GM18498 (cell line): ENCODE measurements at regions not wholly inside any gene's neighbourhood (a gene's known extent, or its start where the extent isn't known, plus 50 kb on each side); places are given as distances from the start of the nearest gene placed in this dataset.

ENCODE experiments used
- ATAC-seq: cut with Tn5 transposase; IDR thresholded peaks from one replicate; pipeline ENCODE4 v1.9.1; 2021; ENCODE audit warnings: mild to moderate bottlenecking, moderate library complexity; ENCODE audit not compliant: unreplicated experiment

DNA sequence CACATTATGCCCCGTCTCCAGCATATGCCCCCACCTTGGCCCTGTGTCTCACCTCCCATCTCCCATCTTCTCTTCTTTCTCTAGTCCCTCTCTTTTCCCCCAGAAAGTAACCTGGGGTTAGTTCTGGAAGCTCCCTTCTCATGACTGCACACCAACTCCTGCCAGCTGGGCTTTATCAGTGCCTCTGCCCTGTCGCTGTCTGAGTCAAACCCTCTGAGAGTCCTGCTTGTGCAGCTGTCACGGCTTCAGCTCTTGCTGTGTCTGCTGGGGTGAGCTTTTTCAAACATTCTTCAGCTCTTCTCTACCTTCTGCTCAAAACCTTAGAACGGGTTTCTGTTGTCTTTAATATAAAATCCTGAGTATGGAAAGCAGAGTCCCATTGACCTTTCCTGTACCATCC, 304.5 kb upstream of the B3GAT1 start:
- no peak for ATAC-seq

DNA sequence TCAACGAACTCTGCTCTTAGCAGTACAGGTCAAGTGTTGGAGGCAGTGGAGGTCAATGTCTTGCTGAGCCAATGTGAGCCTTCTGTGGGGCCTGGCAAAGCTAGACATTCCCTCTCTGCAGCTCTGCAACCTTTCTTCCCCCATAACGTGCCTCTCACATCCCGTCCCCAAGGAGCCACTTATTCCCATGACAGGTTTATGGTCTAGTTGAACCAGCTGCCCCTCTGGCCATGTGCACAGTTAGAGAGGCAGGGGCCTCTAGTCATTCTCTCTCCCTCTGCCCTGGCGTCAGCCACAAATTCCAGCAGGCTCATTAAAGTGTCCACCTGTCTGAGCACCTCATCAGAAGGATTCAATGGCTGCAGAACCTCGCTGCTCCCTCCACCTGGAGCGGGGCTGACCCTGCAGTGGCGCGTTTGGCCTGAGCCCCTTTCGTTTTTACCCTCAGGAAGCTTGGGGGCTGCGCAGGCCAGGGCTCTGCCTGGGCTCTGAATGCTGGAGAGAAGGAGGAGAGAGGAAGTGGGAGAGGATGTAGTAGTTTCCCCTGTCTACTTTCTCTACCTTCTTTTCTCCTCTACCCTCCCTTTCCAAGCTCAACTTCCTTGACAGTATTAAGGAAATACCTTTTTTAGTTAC, 302.1 kb upstream of the B3GAT1 start:
- no peak for ATAC-seq

DNA sequence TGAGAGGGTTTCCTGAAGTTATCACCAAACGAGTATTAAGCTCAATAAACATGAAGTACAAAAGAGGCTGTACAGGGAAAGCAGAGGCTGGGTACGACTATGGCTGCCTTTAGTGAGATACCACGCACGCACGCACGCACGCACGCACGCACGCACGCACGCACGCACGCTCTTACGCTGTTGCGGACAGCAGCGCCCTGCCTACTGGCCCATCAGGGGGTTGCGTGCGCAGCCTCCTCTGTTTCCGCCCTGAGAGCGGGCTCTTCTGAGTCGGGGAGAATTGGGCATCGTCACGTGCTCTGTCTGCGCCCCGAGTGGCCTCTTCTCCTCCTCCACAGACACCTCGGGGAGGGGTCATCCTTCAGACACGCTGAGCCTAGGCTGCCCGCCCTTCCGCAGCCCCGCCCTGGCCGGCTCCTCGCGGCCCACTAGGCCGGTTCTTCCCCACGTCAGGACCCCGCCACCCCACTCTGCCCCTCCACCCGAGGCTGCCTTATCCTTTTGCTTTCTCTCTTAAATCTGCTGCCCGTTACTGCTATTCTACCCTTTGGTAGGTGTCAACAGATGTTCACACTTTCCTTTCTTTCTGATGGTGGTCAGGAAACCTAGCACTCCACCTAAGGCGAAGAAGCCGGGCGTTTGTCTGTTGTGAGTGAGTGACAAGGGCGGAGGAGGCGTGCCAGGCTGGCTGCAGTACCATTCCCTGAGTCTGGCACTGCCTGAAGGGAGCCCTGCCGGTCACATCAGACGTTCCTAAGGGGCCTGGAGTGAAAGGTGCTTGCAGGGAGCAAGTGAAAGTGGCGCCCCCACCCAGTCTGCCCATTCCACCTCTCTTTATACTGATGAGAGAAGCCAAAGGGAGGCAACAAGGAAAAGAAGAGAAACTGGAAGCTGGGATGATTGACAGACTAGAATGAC, 300.4 kb upstream of the B3GAT1 start:
- no peak for ATAC-seq

DNA sequence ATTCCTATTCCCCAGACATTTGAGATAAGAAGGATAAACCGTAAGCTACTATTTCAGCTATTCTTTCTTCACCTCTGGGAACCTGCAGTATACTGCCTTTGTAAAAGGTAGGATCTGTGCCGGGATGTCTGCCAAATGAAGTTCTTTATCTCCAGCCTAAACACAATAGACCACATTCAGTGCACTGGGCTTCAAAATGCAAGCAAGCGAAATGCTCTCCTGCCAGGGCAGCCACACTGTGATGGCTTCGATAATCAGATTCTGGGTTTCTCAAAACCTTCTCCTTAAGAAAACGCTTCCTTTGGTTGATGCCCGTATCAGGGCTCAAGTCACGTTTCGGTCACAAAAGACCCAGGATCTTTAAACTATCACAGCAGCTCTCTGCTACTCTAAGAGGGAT, 299.5 kb upstream of the B3GAT1 start:
- no peak for ATAC-seq

DNA sequence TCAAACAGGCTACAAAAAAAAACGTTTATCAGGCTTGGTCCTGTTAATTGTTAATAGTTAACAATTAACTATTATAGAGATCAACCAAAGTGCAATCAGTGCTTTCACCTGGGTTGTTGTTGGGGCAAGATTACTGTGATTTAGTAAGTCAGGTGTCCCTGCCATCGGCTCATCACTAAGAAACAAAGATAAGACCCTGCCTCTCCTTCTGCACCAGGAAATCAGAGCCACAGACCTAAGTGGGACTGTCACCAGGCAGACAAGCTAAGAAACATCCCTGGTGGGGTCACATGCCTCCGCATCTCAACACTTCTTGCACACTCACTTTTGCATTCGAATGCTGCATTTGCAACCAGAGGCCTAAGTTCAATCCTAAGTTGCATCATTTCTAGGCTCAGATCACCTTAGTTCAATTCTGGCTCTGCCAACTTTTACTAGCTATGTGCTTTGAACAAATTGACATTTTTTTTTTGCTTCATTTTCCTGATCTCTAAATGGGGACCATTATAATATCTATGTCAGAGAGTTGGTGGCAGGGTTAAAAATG, 298.9 kb upstream of the B3GAT1 start:
- no peak for ATAC-seq

DNA sequence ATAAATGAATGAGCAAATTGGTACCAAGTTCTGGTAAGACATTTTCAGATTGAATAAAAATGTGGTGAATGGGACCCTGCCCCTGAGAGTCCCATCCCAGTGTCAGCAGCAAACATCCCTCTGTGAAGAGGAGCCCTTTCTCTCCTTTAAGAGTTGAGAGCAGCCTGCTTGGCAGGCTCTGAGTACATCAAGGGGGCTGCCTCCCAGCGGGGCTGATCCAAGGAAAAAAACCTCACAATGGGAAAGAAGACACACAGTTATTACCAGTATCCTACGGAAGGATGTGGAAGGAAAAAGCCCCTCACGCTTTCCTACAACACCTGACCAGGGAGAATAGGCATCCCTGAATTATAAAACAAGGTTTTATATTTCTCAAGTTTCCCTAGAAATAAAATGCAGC, 293.8 kb upstream of the B3GAT1 start:
- no peak for ATAC-seq

DNA sequence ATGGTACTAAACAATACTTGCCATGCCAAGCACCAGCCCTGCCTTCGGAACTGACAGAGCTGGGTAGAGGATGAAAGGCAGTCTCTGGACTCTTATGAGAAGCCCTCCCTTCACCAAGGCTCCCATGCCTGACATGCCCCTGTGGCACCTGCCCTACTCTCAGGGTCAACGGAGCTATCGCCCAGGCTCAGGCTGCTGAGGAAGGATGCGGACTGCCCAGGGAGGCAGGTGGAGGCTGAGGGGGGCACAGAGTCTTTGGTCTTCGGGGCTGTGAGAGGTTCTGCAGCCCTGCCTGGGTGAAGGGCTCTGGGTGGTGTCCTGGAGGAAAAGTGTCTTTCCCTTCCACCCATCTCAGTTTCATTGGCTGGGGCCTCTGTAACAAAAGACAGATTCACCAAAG, 290.8 kb upstream of the B3GAT1 start:
- ATAC-seq: no peak

DNA sequence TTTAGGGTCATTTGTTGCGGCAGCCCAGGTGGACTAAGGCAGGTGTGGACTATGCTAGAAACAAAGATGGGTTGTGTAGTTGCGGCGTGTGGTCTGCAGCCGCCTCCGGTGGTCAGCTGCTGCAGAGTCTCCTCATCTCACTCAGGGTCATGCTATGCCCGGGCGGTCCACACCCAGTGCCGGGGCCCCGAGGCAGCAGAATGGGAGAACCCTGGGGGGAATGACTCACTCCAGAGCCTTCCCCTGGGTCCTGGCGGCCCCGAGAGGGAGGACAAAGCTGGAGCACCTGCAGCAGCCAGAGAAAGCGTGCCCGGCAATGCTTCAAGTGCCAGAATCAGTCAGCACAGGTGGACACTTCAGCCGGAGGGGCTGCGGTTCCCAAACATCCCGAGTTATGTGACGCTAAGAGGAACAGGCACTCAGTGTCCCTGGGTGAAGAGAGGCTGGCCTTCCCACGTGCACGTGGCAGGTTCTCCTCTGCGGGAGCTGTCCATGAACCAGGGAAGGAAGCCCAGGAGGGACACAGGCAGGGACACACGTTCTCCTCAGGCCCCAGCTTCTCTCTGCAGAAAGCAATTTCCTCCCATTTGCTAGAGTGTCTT, 289.6 kb upstream of the B3GAT1 start:
- ATAC-seq: no peak

DNA sequence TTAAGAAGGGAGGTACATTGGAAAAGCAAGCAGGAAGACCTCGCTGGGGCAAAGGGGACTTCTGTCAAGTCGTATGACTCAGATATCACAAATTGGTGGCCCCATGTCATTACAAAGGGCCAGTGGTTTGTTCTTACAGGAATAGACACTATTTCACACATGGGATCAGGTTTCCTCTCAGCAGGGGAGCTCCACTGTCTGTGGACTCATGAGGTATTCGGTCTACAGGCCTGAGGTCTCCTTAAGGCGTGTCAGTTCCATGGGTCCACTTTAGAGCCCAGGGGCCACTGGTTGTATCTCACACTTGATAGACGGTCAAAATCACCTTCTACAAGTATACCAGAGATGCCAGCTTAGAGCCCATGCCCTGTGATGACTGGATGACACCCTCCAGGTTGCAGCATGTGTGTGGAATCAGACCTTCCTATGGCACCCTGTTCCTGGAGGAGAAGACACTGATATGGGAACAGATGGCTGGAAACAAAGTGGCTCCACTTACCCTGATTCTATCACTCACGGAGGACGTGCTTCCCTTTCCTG, 288.1 kb upstream of the B3GAT1 start:
- no peak for ATAC-seq

DNA sequence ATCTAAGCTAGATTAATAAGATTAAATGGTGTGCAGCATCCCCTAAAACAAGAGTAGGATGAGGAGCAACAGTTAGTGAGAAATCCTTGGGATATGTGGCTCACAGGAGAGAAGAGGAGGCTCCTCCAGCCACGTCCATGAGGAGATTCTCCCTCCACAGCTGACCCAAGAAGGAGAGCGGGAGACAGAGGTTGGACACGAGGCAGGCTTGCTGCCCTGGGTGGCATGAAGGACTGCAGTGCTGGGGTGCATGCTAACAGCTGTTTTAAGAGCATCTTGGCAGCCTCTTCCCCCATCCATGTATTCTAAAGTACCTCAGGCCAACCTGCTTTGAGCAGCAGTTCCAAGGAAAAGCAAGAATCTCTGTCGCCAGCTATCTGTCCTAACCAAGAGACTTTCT, 284.4 kb upstream of the B3GAT1 start:
- no peak for ATAC-seq

DNA sequence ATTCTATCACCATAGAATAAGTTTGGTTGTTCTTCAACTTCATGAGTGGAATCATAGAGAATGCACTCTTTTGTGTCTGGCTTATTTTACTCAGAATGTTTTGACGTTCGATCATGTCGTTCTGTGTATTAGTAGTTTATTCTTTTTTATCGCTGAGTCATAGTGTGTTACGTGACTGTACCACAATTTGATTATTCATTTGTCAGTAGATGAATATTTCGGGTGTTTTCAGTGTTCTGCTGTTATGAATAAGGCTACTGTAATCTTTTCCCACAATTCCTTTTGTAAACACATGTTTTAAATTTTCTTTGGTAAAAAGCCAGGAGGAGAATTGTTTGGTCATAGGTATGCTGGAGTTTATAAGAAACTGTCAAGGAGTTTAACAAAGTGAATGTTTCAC, 279.9 kb upstream of the B3GAT1 start:
- ATAC-seq: no peak

DNA sequence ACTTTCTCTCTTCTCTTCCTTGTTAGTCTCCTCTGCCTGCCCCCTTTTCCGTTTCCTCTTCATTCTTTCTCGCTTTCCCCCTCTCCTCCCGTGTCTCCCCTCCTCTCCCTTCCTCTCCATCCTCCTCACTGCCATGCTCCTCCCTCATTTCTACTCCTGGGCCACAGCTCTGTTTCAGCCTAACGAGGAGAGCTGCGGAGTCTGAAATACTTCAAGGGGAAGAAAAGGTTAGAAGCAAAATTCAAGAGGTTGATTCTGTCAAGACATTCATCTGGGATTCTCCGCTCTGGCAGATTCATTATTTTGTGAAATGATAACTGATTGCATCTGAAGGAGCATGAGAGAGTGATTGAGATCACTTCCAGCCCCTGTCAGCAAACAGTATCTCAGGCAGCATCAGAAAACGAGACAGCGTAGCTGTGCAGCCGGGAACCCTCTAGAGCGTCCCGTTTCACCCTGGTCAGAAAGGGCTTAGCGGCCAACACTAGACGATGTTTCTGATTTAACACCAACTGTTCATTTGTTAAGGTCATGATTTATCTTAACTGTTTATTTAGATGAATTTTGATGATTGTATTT, 279.3 kb upstream of the B3GAT1 start:
- ATAC-seq: no peak

DNA sequence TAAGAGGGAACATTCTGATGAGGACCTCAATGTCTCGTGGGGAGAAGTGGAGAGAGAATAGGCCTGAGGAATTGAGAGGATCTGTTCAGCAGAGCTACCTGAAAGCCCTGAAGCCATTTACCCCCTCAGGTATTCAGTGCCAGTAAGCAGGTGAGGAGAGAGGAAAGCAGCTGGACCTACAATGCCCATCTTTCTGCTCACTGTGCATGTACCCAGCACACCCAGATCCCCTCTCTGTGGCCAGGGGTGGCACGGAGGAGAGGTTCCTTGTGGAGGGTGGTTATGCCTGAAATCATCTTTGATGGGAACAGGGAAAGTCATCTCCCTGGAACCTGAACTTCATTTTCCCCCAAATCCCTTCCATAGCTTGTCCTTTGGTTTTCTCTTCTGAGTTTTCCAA, 277.8 kb upstream of the B3GAT1 start:
- no peak for ATAC-seq

DNA sequence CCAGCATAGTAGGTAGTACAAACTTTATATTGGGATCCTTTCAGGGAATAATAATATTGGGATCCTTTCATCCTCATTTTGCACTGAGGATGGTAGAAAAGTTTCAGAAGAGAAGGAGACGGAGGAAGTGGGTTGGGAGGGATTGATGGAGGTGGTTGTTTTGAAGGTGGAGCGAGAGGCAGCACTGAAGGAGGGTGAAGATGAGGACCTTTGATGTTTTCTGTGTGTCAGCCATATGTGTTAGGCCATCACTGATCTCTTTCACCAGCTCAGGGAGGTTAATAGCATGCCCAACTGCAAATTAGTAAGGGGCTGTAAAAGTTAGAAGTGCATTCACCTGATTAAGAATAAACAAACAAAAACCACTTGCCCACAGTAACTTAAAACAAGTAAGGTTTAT, 275.5 kb upstream of the B3GAT1 start:
- no peak for ATAC-seq

DNA sequence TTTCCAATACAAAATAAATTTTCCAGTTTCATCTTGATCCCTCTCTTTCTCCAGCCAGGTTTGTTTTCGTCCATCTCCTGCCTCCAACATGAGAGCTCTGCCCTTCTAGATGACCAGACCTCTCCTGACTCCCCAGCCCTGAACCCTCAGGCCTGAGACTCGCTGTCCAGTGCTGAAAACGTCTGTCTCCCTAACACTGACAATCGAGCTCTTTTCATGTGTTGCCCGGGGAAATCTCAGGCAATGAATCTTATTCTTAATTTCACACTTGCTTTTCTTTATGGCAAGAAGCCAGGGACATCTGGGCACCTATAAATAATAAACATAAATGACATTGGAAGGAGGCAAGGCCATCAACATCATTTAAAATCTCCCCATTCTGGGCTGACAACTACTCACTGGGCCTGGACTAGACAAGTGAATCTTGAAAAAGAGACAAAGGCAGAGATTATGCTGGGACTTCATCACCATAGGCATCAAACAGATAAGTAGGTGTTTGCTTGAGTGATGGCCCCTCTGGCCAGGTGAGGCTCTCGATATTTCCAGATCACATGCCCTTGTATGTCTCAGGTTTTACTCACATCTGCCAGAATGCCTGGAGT, 274.5 kb upstream of the B3GAT1 start:
- ATAC-seq: no peak

DNA sequence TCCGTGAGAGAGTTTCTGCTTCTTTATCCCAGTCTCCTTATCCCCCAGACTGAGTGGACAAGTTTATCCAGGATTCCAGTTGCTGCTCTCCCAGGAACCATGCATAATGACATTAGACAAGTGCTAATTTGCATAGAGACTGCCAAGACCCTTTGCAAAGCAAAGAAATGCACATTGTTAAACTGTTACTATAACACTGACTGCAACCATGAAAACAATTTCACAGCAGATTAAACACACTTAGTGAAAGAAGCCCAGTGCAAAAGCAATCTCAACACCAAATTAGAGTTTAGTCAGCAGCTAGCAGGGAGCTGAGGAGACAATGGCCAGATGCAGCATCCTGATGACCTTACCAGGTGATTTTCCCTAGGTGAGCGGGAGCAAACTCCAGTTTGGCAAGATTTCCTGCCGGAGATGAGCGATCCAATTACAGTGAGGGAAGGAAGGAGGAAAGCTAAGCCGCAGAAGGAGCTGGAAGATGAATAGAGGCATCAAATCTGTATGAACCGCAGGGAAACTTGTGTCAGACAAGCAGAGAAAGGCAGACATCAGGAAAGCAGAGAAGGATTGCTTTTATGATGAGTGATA, 273.8 kb upstream of the B3GAT1 start:
- ATAC-seq: no peak

DNA sequence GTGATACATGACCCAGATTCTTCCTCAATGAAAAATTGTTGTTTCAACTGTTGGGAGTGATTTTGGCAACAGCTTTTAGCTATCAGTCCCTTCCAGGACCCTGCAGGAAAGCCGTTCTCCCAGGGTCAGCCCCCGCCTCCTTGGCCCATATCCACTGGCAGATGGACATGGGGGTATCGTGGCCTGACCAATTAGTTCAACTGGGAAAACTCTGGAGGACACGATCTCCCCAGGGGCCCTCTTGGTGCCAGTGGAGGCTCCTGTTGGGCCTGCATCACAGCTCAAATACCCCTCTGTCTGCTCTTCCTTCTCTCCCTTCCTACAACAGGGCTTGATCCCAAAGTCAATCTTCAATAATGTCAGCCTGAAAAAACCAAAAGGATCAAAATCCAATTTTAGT, 272.5 kb upstream of the B3GAT1 start:
- no peak for ATAC-seq

DNA sequence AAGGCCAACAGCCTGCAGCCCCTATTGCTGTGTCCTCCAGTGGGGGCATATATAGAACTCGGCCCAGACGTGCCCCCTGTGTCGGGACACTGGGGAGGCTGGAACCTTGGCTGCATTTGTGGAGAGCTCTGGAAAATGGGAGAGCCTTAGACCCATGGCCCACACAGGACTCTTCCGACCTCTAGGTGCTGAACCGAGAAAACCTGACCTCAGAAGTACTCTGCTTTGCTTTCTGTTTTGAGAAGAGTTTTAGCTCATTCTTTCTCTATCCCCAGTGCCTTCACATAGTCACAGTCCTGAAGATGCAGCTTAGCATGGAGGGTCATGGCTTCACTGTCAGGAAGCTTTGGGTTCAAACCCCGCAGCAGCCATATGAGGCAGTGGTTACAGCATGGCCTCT, 271.8 kb upstream of the B3GAT1 start:
- ATAC-seq: no peak

DNA sequence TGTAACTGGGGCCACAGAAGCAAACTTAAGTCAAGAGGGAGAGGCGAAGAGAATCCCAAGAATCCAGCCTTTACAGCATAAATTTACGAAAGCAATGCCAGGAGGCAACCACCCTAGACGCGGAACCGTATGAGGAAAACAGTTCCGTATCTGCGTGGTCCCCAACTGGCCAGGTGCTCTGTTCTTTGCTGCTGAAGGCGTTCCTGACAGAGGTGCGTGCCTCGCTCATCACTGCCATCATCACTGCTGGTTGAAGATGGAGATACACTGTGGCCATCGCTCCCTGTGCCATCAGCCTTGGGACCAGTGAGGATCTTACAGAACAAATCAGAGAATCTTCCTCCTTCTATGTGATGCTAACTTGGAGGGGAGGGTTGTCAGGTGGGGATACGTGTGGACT, 270.5 kb upstream of the B3GAT1 start:
- no peak for ATAC-seq

DNA sequence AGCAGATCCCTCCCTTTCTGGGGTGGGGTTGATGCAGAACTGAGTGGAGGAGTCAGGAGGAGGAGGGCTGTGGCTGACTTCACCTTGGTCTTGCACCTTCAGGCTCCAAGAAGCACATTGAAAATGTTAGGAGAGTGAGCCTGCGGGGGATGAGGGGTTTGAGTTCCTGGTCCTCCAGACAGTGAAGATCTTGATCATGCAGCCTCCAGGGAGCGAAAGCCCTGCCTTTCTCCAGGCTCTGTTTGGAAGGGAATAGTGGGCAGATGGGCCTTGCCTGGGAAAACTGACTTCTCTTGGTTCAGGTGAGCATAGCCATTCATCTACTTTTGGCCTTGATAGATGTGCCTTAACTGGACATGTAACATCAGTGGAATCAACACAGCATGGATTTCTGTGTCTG, 267.6 kb upstream of the B3GAT1 start:
- no peak for ATAC-seq
